Tibial nerve (tissue), 4 donors: ENCODE measurements at regions not wholly inside any gene's neighbourhood (a gene's known extent, or its start where the extent isn't known, plus 50 kb on each side); places are given as distances from the start of the nearest gene placed in this dataset.

Experiments
- DNase-seq, 2 donors: peaks; one replicate each; pipeline ENCODE4 v3.0.0-alpha.2; 2019; ENCODE audit warnings: low spot score in 2 of 2
- H3K27ac ChIP-seq, 4 donors: fragments of 200-600 bp; sonication (generic) in 3 of 4; one replicate each; pipeline ENCODE4 v1.5.1; 2017 to 2019; ENCODE audit warnings: mild to moderate bottlenecking in 1 of 4
- H3K27me3 ChIP-seq, 2 donors: fragments of 200-600 bp; sonication (generic) in 1 of 2; one replicate each; pipeline versions ENCODE4 v1.5.1 to v1.6.0; 2017 to 2019
- H3K36me3 ChIP-seq, 3 donors: fragments of 200-600 bp; sonication (generic); one replicate each; pipeline ENCODE4 v1.5.1; 2018 to 2019
- H3K4me1 ChIP-seq, 4 donors: fragments of 200-600 bp; sonication (generic) in 3 of 4; one replicate each; pipeline ENCODE4 v1.5.1; 2017 to 2019
- H3K4me3 ChIP-seq, 4 donors: fragments of 200-600 bp; sonication (generic) in 3 of 4; one replicate each; pipeline ENCODE4 v1.5.1; 2017 to 2019; ENCODE audit warnings: mild to moderate bottlenecking in 1 of 4, moderate library complexity in 1 of 4
- H3K9me3 ChIP-seq, 4 donors: fragments of 200-600 bp; sonication (generic) in 3 of 4; one replicate each; pipeline ENCODE4 v1.5.1; 2017 to 2019
- CTCF ChIP-seq, 5 experiments: fragments of 200-600 bp in 3 of 5; fragments of 450-650 bp in 2 of 5; sonication (generic) in 3 of 5; IDR thresholded peaks; one replicate each; pipeline ENCODE4 v1.5.1; 2016 to 2019; ENCODE audit warnings: antibody characterized with exemption in 5 of 5, mild to moderate bottlenecking in 3 of 5, moderate library complexity in 2 of 5
- EP300 ChIP-seq, 2 donors: sonication (generic); formaldehyde crosslinking; IDR thresholded peaks; one replicate each; pipeline ENCODE4 v1.6.1; 2017; ENCODE audit warnings: antibody characterized with exemption in 2 of 2, mild to moderate bottlenecking in 1 of 2
- POLR2A ChIP-seq, 2 donors: fragments of 450-650 bp; IDR thresholded peaks; one replicate each; pipeline ENCODE4 v1.6.1; 2017; ENCODE audit warnings: antibody characterized with exemption in 2 of 2, mild to moderate bottlenecking in 2 of 2, moderate library complexity in 2 of 2
- WGBS, 2 donors: methylation state at CpG; one replicate each; pipeline ENCODE4 v1.1.5; 2018; 5-methylcytosine and 5-hydroxymethylcytosine counted together

- no peaks in the 10 kb centered on the region for H3K36me3 ChIP-seq
- no peak overlapping the region for H3K27ac ChIP-seq
- H3K4me1 ChIP-seq, result no peaks in the 10 kb centered on the region
- WGBS, 2 donors, result 79 to 85% methylated on average over 6 of the region's 6 CpGs
- no peaks in the 10 kb centered on the region for H3K27me3 ChIP-seq
- no peak for DNase-seq
- H3K9me3 ChIP-seq, result no peaks in the 10 kb centered on the region
- no peak for TF ChIP-seq POLR2A (IDR thresholded peaks at IDR 0.05)
- TF ChIP-seq CTCF (IDR thresholded peaks at IDR 0.05), result no peak
- TF ChIP-seq EP300 (IDR thresholded peaks at IDR 0.05), result no peak
- no peak overlapping the region for H3K4me3 ChIP-seq
These were observed 275.5 kb upstream of the TMEM132C start for GRCh38 chr12:127991485-127991884.

GRCh38 chr12:127998988-127999387 lies 268.0 kb upstream of the TMEM132C start:
- DNase-seq, result no peak
- Histone ChIP-seq H3K4me1 (no peaks in the 10 kb centered on the region), H3K4me3 (no peak overlapping the region), H3K9me3 (no peaks in the 10 kb centered on the region), H3K27ac (no peak overlapping the region), H3K27me3 (no peaks in the 10 kb centered on the region), H3K36me3 (no peaks in the 10 kb centered on the region)
- WGBS, 2 donors, result 73 to 84% methylated on average over 4 of the region's 4 CpGs
- TF ChIP-seq EP300 (IDR thresholded peaks at IDR 0.05) (no peak), CTCF (IDR thresholded peaks at IDR 0.05) (no peak)

- Histone ChIP-seq H3K4me1 (no peaks in the 10 kb centered on the region), H3K4me3 (no peak overlapping the region), H3K9me3 (no peaks in the 10 kb centered on the region), H3K36me3 (no peaks in the 10 kb centered on the region), H3K27ac (no peak overlapping the region), H3K27me3 (no peaks in the 10 kb centered on the region)
- TF ChIP-seq CTCF (IDR thresholded peaks at IDR 0.05) (no peak), POLR2A (IDR thresholded peaks at IDR 0.05) (no peak), EP300 (IDR thresholded peaks at IDR 0.05) (no peak)
- DNase-seq, result no peak
- WGBS, 2 donors, result 81 to 87% methylated on average over 17 of the region's 17 CpGs
These were observed 262.5 kb upstream of the TMEM132C start for GRCh38 chr12:128004383-128004938.

- no peak overlapping the region for H3K4me3 ChIP-seq
- no peak overlapping the region for H3K27ac ChIP-seq
- no peak for DNase-seq
- no peaks in the 10 kb centered on the region for H3K4me1 ChIP-seq
- no peaks in the 10 kb centered on the region for H3K9me3 ChIP-seq
- no peaks in the 10 kb centered on the region for H3K36me3 ChIP-seq
- WGBS, 2 donors, result 49 to 70% methylated on average over 4 of the region's 4 CpGs
- no peaks in the 10 kb centered on the region for H3K27me3 ChIP-seq
- TF ChIP-seq EP300 (IDR thresholded peaks at IDR 0.05), result no peak
- TF ChIP-seq POLR2A (IDR thresholded peaks at IDR 0.05), result no peak
These were observed 259.7 kb upstream of the TMEM132C start for GRCh38 chr12:128007250-128007649.

- no peak for DNase-seq
- no peak overlapping the region for H3K27ac ChIP-seq
- no peaks in the 10 kb centered on the region for H3K36me3 ChIP-seq
- no peak overlapping the region for H3K4me3 ChIP-seq
- WGBS, 2 donors, result 56 to 61% methylated on average over 3 of the region's 3 CpGs
- no peak for TF ChIP-seq CTCF (IDR thresholded peaks at IDR 0.05)
- no peak for TF ChIP-seq EP300 (IDR thresholded peaks at IDR 0.05)
- no peak for TF ChIP-seq POLR2A (IDR thresholded peaks at IDR 0.05)
- no peaks in the 10 kb centered on the region for H3K9me3 ChIP-seq
- no peaks in the 10 kb centered on the region for H3K27me3 ChIP-seq
- H3K4me1 ChIP-seq, result no peaks in the 10 kb centered on the region
These were observed 258.6 kb upstream of the TMEM132C start for GRCh38 chr12:128008341-128008740.

GRCh38 chr12:128009108-128009507 lies 257.9 kb upstream of the TMEM132C start:
- TF ChIP-seq EP300 (IDR thresholded peaks at IDR 0.05) (no peak), CTCF (IDR thresholded peaks at IDR 0.05) (no peak), POLR2A (IDR thresholded peaks at IDR 0.05) (no peak)
- no peaks in the 10 kb centered on the region for H3K4me1 ChIP-seq
- H3K4me3 ChIP-seq, result no peak overlapping the region
- no peaks in the 10 kb centered on the region for H3K36me3 ChIP-seq
- no peak overlapping the region for H3K27ac ChIP-seq
- no peaks in the 10 kb centered on the region for H3K27me3 ChIP-seq
- H3K9me3 ChIP-seq, result no peaks in the 10 kb centered on the region
- DNase-seq, result no peak
- 68 to 70% methylated on average over 8 of the region's 8 CpGs for WGBS, 2 donors
